Daoy (cell line): ENCODE measurements at regions not wholly inside any gene's neighbourhood (a gene's known extent, or its start where the extent isn't known, plus 50 kb on each side); places are given as distances from the start of the nearest gene placed in this dataset.

Experiments used
- DNase-seq: peaks from one replicate; pipeline ENCODE4 v3.0.0-alpha.2; 2015; ENCODE audit warnings: low read depth

- no peak for DNase-seq
Measured at GRCh38 chr13:59346999-59347723, 816.6 kb downstream of the DIAPH3 start.

- DNase-seq = no peak
Measured at GRCh38 chr13:59348617-59349016, 815.1 kb downstream of the DIAPH3 start.

- no peak for DNase-seq
Measured at GRCh38 chr13:59352600-59352999, 811.1 kb downstream of the DIAPH3 start.

- no peak for DNase-seq
Measured at GRCh38 chr13:59354665-59355369, 808.9 kb downstream of the DIAPH3 start.

GRCh38 chr13:59356607-59357006 is 807.1 kb downstream of the DIAPH3 start:
- DNase-seq = peak; percentile 2

GRCh38 chr13:59358014-59358413 is 805.7 kb downstream of the DIAPH3 start:
- DNase-seq = no peak

- DNase-seq = no peak
Measured at GRCh38 chr13:59360108-59360507, 803.6 kb downstream of the DIAPH3 start.

GRCh38 chr13:59360916-59361315 is 802.8 kb downstream of the DIAPH3 start:
- DNase-seq = no peak

- no peak for DNase-seq
Measured at GRCh38 chr13:59363313-59363712, 800.4 kb downstream of the DIAPH3 start.

- no peak for DNase-seq
Measured at GRCh38 chr13:59363947-59364346, 799.8 kb downstream of the DIAPH3 start.

- no peak for DNase-seq
Measured at GRCh38 chr13:59364641-59365085, 799.1 kb downstream of the DIAPH3 start.

- no peak for DNase-seq
Measured at GRCh38 chr13:59367467-59367866, 796.3 kb downstream of the DIAPH3 start.

- no peak for DNase-seq
Measured at GRCh38 chr13:59367904-59368303, 795.8 kb downstream of the DIAPH3 start.

- DNase-seq = no peak
Measured at GRCh38 chr13:59368693-59369092, 795.0 kb downstream of the DIAPH3 start.

GRCh38 chr13:59371229-59371628 is 792.5 kb downstream of the DIAPH3 start:
- no peak for DNase-seq

GRCh38 chr13:59373341-59373740 is 790.4 kb downstream of the DIAPH3 start:
- no peak for DNase-seq

GRCh38 chr13:59374691-59375090 is 789.0 kb downstream of the DIAPH3 start:
- no peak for DNase-seq

- no peak for DNase-seq
Measured at GRCh38 chr13:59384154-59384553, 779.6 kb downstream of the DIAPH3 start.

GRCh38 chr13:59391696-59392095 is 772.0 kb downstream of the DIAPH3 start:
- peak; percentile 1 for DNase-seq

- no peak for DNase-seq
Measured at GRCh38 chr13:59392328-59392727, 771.4 kb downstream of the DIAPH3 start.

GRCh38 chr13:59394496-59394895 is 769.2 kb downstream of the DIAPH3 start:
- no peak for DNase-seq

GRCh38 chr13:59398127-59398526 is 765.6 kb downstream of the DIAPH3 start:
- DNase-seq = no peak

- DNase-seq = no peak
Measured at GRCh38 chr13:59398661-59399060, 765.1 kb downstream of the DIAPH3 start.
